Stomach (tissue), 4 donors: ENCODE measurements at regions not wholly inside any gene's neighbourhood (a gene's known extent, or its start where the extent isn't known, plus 50 kb on each side); places are given as distances from the start of the nearest gene placed in this dataset.

Experiments used
- POLR2A ChIP-seq, 4 donors: fragments of 450-650 bp; IDR thresholded peaks; one replicate each; pipeline ENCODE4 v1.6.1; 2016; ENCODE audit warnings: antibody characterized with exemption in 4 of 4, control low read depth in 2 of 4, mild to moderate bottlenecking in 1 of 4, moderate library complexity in 1 of 4
- POLR2AphosphoS5 ChIP-seq, 3 donors: sonication (generic); formaldehyde crosslinking; IDR thresholded peaks; one replicate each; pipeline ENCODE4 v1.6.1; 2016; ENCODE audit warnings: antibody characterized with exemption in 3 of 3
- TF ChIP-seq, protein P1 (sequence below), 7 experiments: fragments of 450-650 bp in 4 of 7; fragments of 200-600 bp in 3 of 7; sonication (generic) in 3 of 7; IDR thresholded peaks; one replicate each; pipeline ENCODE4 v1.5.1; 2016 to 2019; ENCODE audit warnings: antibody characterized with exemption in 7 of 7, control low read depth in 2 of 7, mild to moderate bottlenecking in 1 of 7

DNA sequence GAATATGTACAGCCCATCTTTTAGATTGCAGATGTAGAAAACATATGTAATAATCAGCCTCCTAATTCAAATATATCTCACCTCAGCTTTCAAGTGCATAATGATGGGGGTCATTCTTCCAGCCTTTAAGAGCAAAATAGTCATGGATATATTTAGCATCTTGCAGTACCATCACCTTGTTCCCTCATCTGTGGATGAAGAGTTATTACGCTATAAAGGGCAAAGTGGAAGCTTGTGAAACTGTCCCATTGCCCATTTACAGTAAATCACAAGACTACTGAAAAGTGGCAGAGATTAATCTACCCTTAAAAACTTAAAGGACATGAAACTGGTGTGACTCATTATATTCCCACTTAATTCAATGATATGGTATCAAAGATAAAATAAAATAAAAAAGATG is 979.7 kb upstream of the HS3ST1 start:
- TF ChIP-seq, protein P1, sequence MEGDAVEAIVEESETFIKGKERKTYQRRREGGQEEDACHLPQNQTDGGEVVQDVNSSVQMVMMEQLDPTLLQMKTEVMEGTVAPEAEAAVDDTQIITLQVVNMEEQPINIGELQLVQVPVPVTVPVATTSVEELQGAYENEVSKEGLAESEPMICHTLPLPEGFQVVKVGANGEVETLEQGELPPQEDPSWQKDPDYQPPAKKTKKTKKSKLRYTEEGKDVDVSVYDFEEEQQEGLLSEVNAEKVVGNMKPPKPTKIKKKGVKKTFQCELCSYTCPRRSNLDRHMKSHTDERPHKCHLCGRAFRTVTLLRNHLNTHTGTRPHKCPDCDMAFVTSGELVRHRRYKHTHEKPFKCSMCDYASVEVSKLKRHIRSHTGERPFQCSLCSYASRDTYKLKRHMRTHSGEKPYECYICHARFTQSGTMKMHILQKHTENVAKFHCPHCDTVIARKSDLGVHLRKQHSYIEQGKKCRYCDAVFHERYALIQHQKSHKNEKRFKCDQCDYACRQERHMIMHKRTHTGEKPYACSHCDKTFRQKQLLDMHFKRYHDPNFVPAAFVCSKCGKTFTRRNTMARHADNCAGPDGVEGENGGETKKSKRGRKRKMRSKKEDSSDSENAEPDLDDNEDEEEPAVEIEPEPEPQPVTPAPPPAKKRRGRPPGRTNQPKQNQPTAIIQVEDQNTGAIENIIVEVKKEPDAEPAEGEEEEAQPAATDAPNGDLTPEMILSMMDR (IDR thresholded peaks at IDR 0.05): no peak
- TF ChIP-seq POLR2AphosphoS5 (IDR thresholded peaks at IDR 0.05) (no peak), POLR2A (IDR thresholded peaks at IDR 0.05) (no peak)
